ENCODE measurements at regions not wholly inside any gene's neighbourhood (a gene's known extent, or its start where the extent isn't known, plus 50 kb on each side); places are given as distances from the start of the nearest gene placed in this dataset.

DNA sequence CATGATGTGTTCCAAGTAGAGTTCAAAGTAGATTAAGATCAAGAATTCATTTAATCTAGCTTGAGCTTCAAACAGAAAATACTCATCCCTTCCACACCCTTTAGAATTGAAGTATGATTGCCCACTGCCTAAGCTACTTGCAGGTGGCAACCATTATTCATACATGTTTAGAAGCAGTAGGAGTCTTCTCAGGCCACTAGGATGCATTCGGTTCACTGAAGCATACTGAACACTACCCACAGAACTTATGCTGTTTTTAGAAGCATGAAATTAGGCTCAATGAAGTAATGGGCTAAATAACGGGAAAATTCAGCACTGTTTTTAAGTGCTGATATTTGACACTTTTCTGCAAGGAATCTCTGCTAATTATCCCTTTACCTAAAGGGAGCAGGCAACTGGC is 263.4 kb downstream of the DEPDC1B start:
- TF ChIP-seq, protein P1, sequence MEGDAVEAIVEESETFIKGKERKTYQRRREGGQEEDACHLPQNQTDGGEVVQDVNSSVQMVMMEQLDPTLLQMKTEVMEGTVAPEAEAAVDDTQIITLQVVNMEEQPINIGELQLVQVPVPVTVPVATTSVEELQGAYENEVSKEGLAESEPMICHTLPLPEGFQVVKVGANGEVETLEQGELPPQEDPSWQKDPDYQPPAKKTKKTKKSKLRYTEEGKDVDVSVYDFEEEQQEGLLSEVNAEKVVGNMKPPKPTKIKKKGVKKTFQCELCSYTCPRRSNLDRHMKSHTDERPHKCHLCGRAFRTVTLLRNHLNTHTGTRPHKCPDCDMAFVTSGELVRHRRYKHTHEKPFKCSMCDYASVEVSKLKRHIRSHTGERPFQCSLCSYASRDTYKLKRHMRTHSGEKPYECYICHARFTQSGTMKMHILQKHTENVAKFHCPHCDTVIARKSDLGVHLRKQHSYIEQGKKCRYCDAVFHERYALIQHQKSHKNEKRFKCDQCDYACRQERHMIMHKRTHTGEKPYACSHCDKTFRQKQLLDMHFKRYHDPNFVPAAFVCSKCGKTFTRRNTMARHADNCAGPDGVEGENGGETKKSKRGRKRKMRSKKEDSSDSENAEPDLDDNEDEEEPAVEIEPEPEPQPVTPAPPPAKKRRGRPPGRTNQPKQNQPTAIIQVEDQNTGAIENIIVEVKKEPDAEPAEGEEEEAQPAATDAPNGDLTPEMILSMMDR (conservative IDR thresholded peaks at IDR 0.05; ENCODE audit: low read depth, low read length): no peak
- TF ChIP-seq EZH2 (IDR thresholded peaks at IDR 0.05; ENCODE audit: borderline replicate concordance, low read depth, low read length, poor library complexity, severe bottlenecking): no peak

Data from A673 (cell line).